ENCODE measurements at regions not wholly inside any gene's neighbourhood (a gene's known extent, or its start where the extent isn't known, plus 50 kb on each side); places are given as distances from the start of the nearest gene placed in this dataset.
A peak's percentile ranks its signal among the peaks of the same experiment; 100 is the strongest.

DNA sequence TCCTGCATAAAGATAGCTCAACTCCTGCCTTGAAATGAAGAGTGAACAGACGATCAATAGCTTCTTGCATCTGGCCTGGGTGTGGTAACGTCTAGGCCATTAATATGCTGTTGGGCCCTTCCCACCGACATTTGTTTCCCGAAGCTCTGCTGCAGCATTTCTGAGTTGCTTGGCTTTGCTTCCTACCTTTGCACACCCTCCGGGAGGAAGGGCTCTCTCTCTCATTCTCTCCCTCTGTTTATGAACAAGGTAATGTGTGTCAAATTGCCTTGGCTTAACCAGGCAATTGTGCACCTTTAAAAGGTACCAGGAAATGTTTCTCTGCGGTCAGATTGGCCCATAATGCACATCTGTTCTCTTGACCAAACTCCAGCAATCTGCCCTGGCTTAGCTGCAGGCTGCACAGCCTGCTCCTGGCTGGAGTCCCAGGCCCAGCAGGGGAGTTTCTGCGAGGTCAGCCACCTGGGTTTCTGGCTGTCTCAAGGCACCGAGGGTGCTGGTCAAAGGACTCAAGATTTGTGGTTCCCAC lies 223.7 kb downstream of the SNX10 start:
- ATAC-seq = peak; percentile 35; the same call in 1 of the 2 replicates
- Histone ChIP-seq H3K9ac (ENCODE audit: low read length) (no peak overlapping the region), H3K27ac (ENCODE audit: low read length) (no peak overlapping the region)

DNA sequence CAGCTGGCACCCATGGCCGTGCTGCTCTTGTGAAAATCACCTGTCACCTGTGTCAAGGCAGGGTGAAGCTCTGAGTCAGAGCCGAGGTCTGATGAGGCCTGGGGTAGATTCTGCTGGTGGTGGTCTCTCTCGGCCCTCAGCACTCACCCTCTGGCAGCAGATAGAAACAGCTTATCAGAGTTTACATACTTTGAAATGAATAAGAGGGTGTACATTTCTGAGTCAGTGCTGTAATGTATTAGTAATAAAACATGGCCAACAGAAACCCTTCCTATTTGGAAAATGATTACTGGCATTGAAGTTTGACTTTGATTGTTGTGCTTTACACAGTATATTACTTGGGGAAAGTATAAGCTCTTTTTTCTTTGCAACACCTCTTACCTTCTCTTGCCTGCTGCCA lies 228.8 kb downstream of the SNX10 start:
- ChIA-PET CTCF (interaction anchor here (0.7 to 1.0 kb wide), 2 partner anchors 141 to 152 kb away, joined by 3 read pairs; no protein-coding TSS in a partner anchor), POLR2A (ENCODE audit: unreplicated experiment) (no interaction called here)
- Histone ChIP-seq H3K9me2 (replicated peaks; ENCODE audit: low read length) (no peaks in the 10 kb centered on the region), H3K4me3 (ENCODE audit: low read length) (no peak overlapping the region), H3K36me3 (ENCODE audit: low read depth, low read length) (no peaks in the 10 kb centered on the region), H3K79me2 (ENCODE audit: low read length) (no peaks in the 10 kb centered on the region), H3K27me3 (ENCODE audit: low read length) (no peaks in the 10 kb centered on the region), H3K4me1 (ENCODE audit: insufficient read depth, low read length) (peaks cover 9% of the 10 kb centered on the region), H3K9ac (ENCODE audit: low read length) (no peak overlapping the region), H3K27ac (ENCODE audit: low read length) (no peak overlapping the region; the same call in 1 of the 2 replicates), H3K4me2 (ENCODE audit: low read length) (peak overlapping the region; percentile 6), H3F3A (ENCODE audit: low read length, unreplicated experiment) (no peaks in the 10 kb centered on the region), H3K9me3 (ENCODE audit: low read length) (no peaks in the 10 kb centered on the region), H2AFZ (ENCODE audit: low read length) (peak overlapping the region; percentile 29; the same call in 1 of the 2 replicates), H4K20me1 (ENCODE audit: low read length) (no peaks in the 10 kb centered on the region)
- BruUV-seq (replicated peaks) = no TSS peak
- DNase-seq (peak; percentile 37), ATAC-seq (peak; percentile 66)
- TF ChIP-seq, protein P1, sequence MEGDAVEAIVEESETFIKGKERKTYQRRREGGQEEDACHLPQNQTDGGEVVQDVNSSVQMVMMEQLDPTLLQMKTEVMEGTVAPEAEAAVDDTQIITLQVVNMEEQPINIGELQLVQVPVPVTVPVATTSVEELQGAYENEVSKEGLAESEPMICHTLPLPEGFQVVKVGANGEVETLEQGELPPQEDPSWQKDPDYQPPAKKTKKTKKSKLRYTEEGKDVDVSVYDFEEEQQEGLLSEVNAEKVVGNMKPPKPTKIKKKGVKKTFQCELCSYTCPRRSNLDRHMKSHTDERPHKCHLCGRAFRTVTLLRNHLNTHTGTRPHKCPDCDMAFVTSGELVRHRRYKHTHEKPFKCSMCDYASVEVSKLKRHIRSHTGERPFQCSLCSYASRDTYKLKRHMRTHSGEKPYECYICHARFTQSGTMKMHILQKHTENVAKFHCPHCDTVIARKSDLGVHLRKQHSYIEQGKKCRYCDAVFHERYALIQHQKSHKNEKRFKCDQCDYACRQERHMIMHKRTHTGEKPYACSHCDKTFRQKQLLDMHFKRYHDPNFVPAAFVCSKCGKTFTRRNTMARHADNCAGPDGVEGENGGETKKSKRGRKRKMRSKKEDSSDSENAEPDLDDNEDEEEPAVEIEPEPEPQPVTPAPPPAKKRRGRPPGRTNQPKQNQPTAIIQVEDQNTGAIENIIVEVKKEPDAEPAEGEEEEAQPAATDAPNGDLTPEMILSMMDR (conservative IDR thresholded peaks at IDR 0.05; ENCODE audit: low read depth, low read length) = no peak
- TF ChIP-seq EZH2phosphoT487 (IDR thresholded peaks at IDR 0.05; ENCODE audit: borderline replicate concordance, low read length) (no peak), EZH2 (IDR thresholded peaks at IDR 0.05; ENCODE audit: low read length, unreplicated experiment) (no peak)
- intact Hi-C loops (cut with micrococcal nuclease) = no loop called here

More for the DNA sequence above, 223.7 kb downstream of the SNX10 start:
- H3K9me3 ChIP-seq (ENCODE audit: low read length) = no peaks in the 10 kb centered on the region
- no peaks in the 10 kb centered on the region for H3K9me2 ChIP-seq (replicated peaks; ENCODE audit: low read length)
- no peaks in the 10 kb centered on the region for H3K27me3 ChIP-seq (ENCODE audit: low read length)
- H3K36me3 ChIP-seq (ENCODE audit: low read depth, low read length) = no peaks in the 10 kb centered on the region
- CTCF ChIA-PET = no interaction called here
- intact Hi-C loops (cut with micrococcal nuclease) = no loop called here
- POLR2A ChIA-PET (ENCODE audit: unreplicated experiment) = no interaction called here
- no peaks in the 10 kb centered on the region for H4K20me1 ChIP-seq (ENCODE audit: low read length)
- H2AFZ ChIP-seq (ENCODE audit: low read length) = no peak overlapping the region
- peak; percentile 34 for DNase-seq
- H3F3A ChIP-seq (ENCODE audit: low read length, unreplicated experiment) = no peaks in the 10 kb centered on the region
- H3K4me1 ChIP-seq (ENCODE audit: insufficient read depth, low read length) = peaks cover 3% of the 10 kb centered on the region
- TF ChIP-seq, protein P1 (conservative IDR thresholded peaks at IDR 0.05; ENCODE audit: low read depth, low read length) = no peak
- TF ChIP-seq EZH2 (IDR thresholded peaks at IDR 0.05; ENCODE audit: low read length, unreplicated experiment) = no peak
- no peak for TF ChIP-seq EZH2phosphoT487 (IDR thresholded peaks at IDR 0.05; ENCODE audit: borderline replicate concordance, low read length)
- H3K4me3 ChIP-seq (ENCODE audit: low read length) = no peak overlapping the region
- H3K4me2 ChIP-seq (ENCODE audit: low read length) = no peak overlapping the region
- no TSS peak for BruUV-seq (replicated peaks)
- H3K79me2 ChIP-seq (ENCODE audit: low read length) = no peaks in the 10 kb centered on the region

DNA sequence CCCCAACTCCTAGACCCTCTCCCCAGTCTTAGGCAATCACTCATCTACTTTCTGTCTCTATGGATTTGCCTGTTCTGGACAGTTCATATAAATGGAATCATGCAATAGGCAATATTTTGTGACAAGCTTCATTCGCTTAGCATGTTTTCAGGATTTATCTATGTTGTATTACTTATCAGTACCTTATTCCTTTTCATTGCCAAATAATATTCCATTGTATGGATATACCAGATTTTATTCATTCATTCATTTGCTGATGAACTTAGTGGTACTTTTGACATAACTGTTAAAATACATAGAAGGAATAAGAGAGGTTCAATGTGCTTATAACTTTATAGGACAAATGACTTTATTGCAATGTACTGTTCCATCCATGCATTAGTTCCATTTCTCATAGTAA lies 231.0 kb downstream of the SNX10 start:
- TF ChIP-seq EZH2phosphoT487 (IDR thresholded peaks at IDR 0.05; ENCODE audit: borderline replicate concordance, low read length) (no peak), EZH2 (IDR thresholded peaks at IDR 0.05; ENCODE audit: low read length, unreplicated experiment) (no peak)
- TF ChIP-seq, protein P1 (conservative IDR thresholded peaks at IDR 0.05; ENCODE audit: low read depth, low read length) = no peak
- H3K4me2 ChIP-seq (ENCODE audit: low read length) = no peak overlapping the region
- H4K20me1 ChIP-seq (ENCODE audit: low read length) = no peaks in the 10 kb centered on the region
- H3F3A ChIP-seq (ENCODE audit: low read length, unreplicated experiment) = no peaks in the 10 kb centered on the region
- intact Hi-C loops (cut with micrococcal nuclease) = no loop called here
- H3K4me1 ChIP-seq (ENCODE audit: insufficient read depth, low read length) = peaks cover 14% of the 10 kb centered on the region
- H3K79me2 ChIP-seq (ENCODE audit: low read length) = no peaks in the 10 kb centered on the region
- ChIA-PET CTCF (no interaction called here), POLR2A (ENCODE audit: unreplicated experiment) (no interaction called here)
- H2AFZ ChIP-seq (ENCODE audit: low read length) = no peak overlapping the region
- DNase-seq (no peak), ATAC-seq (no peak)
- H3K27ac ChIP-seq (ENCODE audit: low read length) = no peak overlapping the region
- H3K9ac ChIP-seq (ENCODE audit: low read length) = no peak overlapping the region
- no peak overlapping the region for H3K4me3 ChIP-seq (ENCODE audit: low read length)
- H3K9me2 ChIP-seq (replicated peaks; ENCODE audit: low read length) = no peaks in the 10 kb centered on the region
- BruUV-seq (replicated peaks) = no TSS peak
- no peaks in the 10 kb centered on the region for H3K9me3 ChIP-seq (ENCODE audit: low read length)
- H3K27me3 ChIP-seq (ENCODE audit: low read length) = no peaks in the 10 kb centered on the region
- no peaks in the 10 kb centered on the region for H3K36me3 ChIP-seq (ENCODE audit: low read depth, low read length)

Measured in PC-3 (cell line).